ENCODE measurements at regions not wholly inside any gene's neighbourhood (a gene's known extent, or its start where the extent isn't known, plus 50 kb on each side); places are given as distances from the start of the nearest gene placed in this dataset.
"Not testable (repeated sequence)": the region's sequence is repeated elsewhere in the genome, so short reads cannot be mapped to it uniquely, and the experiment has no call there.

DNA sequence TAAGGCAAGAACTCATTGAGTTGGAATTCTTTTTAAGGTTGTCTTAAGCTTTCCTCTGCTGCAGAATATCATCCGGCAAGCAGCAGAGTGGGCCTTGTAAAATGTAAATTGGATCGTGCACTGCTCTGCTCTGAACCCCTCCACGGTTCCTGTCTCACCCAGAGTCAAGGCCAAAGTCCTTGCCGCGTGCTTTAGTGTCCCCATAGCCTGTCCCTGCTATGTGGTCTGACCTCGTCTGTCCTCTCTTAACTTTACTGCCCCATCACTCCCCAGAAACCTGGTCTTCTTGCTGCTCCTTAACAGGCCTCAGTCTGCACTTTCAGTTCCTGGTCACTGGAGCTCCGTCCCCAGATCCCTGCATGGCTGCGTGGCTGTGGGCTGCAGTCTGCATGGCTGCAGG, 121.6 kb upstream of the SDK1 start:
- no peak for TF ChIP-seq CTCF (IDR thresholded peaks at IDR 0.05; ENCODE audit: low read depth, low read length)
- DNase-seq (ENCODE audit: low read depth in 2 of 2), result no peak
- H3K4me3 ChIP-seq (replicated peaks in 1 of 2; ENCODE audit: low read depth in 2 of 2, low read length in 2 of 2), result no peak overlapping the region

DNA sequence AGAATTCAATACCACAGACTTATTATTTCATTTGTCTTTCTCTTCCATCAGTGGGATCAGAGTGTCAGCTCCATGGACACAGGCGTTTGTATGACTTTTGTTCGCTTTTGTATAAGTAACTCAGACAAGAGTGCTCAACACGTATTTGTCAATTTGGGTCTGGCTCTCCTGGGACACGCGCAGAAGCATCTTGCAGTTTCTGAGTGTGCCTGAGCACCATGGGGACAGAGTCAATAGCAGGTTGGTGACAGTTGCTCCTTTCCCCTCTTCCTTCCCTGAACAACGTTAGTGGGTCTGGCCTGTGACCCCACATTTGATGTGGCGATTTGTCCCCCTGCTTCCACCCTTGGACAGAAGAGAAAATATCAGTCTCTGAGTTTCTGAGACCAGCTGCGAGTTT, 120.4 kb upstream of the SDK1 start:
- no peak for TF ChIP-seq CTCF (IDR thresholded peaks at IDR 0.05; ENCODE audit: low read depth, low read length)
- no peak overlapping the region for H3K4me3 ChIP-seq (replicated peaks in 1 of 2; ENCODE audit: low read depth in 2 of 2, low read length in 2 of 2)
- DNase-seq (ENCODE audit: low read depth in 2 of 2), result no peak

- DNase-seq (ENCODE audit: low read depth in 2 of 2); H3K4me3 ChIP-seq (replicated peaks in 1 of 2; ENCODE audit: low read depth in 2 of 2, low read length in 2 of 2): not testable (repeated sequence)
Measured at GRCh38 chr7:3182055-3182454, 119.0 kb upstream of the SDK1 start.

- DNase-seq (ENCODE audit: low read depth in 2 of 2), result peak in 1 of 2 donors; percentile 8
- H3K4me3 ChIP-seq (replicated peaks in 1 of 2; ENCODE audit: low read depth in 2 of 2, low read length in 2 of 2), result no peak overlapping the region
- no peak for TF ChIP-seq CTCF (IDR thresholded peaks at IDR 0.05; ENCODE audit: low read depth, low read length)
Measured at GRCh38 chr7:3187444-3188040, 113.5 kb upstream of the SDK1 start.

DNA sequence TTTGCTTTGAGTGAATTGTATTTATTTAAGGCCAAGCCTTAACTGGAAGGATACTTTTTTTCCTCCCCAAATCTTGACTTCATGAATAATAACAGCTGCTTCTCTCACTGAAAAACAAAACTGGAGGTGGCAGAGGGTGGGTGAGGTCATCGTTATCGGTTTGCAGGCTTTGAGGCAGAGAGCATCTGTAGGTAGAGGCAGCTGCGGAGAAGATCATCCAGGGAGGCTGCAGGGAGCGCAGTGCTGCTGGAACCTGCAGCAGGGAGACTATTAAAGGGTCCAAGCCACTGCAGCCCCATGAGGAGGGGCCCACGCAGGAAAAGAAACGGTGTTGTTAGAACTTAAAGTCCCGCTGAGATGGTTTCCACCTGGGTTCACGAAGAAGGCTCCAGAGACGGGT, 112.1 kb upstream of the SDK1 start:
- H3K4me3 ChIP-seq (replicated peaks in 1 of 2; ENCODE audit: low read depth in 2 of 2, low read length in 2 of 2), result no peak overlapping the region
- TF ChIP-seq CTCF (IDR thresholded peaks at IDR 0.05; ENCODE audit: low read depth, low read length), result no peak
- DNase-seq (ENCODE audit: low read depth in 2 of 2), result no peak

DNA sequence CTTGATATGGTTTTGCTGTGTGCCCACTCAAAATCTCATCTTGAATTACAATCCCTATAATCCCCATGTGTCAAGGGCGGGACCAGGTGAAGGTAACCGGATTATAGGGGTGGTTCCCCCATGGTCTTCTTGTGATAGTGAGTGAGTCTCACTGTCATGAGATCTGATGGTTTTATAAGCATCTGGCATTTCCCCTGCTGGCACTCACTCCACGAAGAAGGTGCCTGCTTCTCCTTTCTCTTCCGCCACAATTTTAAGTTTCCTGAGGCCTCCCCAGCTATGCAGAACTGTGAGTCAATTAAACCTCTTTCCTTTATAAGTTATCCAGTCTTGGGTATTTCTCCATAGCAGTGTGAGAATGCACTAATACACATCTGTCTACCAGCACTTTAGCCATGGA, 109.5 kb upstream of the SDK1 start:
- H3K4me3 ChIP-seq (replicated peaks in 1 of 2; ENCODE audit: low read depth in 2 of 2, low read length in 2 of 2), result no peak overlapping the region
- no peak for TF ChIP-seq CTCF (IDR thresholded peaks at IDR 0.05; ENCODE audit: low read depth, low read length)
- no peak for DNase-seq (ENCODE audit: low read depth in 2 of 2)

DNA sequence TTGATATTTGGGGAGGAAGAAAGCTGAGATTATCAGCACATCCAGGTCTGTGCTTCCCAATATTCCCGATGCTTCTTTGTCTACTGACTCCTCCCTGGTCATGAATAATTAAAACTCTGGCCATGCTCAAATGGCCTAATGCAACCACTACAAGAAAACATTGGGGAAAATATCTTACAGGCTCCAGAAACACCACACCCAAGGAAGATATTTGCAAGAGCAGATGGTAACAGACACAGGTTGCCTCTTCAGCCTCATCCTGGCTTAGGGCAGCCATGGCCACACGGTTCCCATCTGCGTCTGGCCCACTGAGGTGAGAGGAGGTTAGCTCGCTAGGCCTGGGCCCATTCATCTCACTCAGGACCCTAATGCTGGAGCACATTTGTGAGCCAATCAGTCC, 108.4 kb upstream of the SDK1 start:
- H3K4me3 ChIP-seq (replicated peaks in 1 of 2; ENCODE audit: low read depth in 2 of 2, low read length in 2 of 2), result no peak overlapping the region
- DNase-seq (ENCODE audit: low read depth in 2 of 2), result no peak
- no peak for TF ChIP-seq CTCF (IDR thresholded peaks at IDR 0.05; ENCODE audit: low read depth, low read length)

Data from cardiac fibroblast (primary cell).